HG03460 (cell line): ENCODE measurements at regions not wholly inside any gene's neighbourhood (a gene's known extent, or its start where the extent isn't known, plus 50 kb on each side); places are given as distances from the start of the nearest gene placed in this dataset.
"Not testable (repeated sequence)": the region's sequence is repeated elsewhere in the genome, so short reads cannot be mapped to it uniquely, and the experiment has no call there.

Experiments
- ATAC-seq: cut with Tn5 transposase; IDR thresholded peaks from one replicate; pipeline ENCODE4 v1.9.1; 2021; ENCODE audit not compliant: unreplicated experiment

DNA sequence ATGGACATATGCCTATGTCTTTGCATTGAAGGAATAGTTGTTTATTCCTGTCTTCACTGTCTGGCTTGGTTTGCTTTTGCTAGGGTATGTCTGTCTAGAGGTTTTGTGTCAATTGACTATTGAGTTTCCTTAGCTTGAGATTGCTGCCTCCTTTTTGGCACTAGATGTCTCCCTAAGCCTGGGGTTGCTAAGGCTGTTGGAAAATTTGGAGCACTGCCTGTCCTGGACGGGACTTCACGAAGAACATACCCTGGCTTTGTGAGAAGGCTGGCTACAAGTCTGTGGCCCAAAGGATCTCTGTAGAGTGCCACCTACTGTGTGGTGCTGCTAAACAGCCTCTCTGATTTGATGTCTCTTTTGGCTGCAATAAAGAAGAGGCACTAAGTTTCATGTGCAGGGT is 183.8 kb upstream of the NUDT10 start:
- ATAC-seq = no peak

DNA sequence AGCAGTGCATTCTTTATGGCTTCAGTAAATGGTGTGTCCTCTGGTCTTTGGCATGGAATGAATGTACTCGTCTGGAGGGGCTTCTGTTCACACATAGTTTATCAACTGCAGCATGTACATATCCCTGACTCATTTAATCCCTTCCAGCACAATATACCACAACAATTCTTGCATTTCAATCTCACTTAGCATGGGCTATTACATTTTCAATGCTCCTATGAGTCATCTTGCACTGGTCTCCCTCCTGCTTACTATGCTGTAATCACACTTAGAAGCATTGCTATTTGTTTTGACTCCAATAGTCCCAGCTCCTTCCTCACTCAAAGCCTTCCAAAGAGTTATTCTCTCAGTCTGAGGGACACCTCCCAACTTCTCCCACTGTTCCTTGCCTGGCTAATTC is 180.9 kb upstream of the NUDT10 start:
- no peak for ATAC-seq

DNA sequence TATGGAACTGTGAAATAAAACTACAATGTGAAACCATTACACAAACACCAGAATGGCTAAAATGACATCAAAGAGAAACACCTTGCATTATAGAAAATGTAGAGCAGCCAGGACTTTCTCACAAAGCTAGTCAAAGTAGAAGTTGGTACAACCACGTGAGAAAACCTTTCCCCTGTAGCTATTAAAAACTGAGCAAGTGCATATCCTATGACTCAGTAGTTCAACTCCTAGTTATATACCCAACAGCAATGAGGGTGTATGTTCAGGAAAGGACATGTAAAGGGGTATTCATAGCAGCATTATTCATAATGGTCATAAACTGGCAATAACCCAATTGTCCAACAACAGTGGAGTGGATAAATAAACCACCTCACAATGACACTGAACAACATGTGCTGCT is 177.5 kb upstream of the NUDT10 start:
- ATAC-seq = no peak

DNA sequence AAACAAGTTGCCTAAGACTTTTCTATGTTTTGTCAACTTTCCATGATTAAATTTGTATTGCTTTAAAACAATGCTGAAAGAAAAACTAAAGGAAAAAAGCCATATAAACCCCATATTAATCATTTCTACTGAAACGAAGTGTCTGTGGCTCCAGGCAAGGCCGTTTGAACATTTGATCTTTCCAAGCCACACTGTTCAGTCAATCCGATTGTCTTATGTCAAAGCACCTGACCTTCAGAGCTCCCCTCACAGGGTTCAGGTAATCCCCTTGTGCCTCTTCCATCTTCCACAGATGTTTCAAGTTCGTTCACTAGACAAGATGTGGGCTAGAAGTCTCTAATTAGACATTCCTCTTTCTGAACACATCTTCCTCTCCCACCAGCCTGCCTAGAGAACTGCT is 177.1 kb upstream of the NUDT10 start:
- no peak for ATAC-seq

DNA sequence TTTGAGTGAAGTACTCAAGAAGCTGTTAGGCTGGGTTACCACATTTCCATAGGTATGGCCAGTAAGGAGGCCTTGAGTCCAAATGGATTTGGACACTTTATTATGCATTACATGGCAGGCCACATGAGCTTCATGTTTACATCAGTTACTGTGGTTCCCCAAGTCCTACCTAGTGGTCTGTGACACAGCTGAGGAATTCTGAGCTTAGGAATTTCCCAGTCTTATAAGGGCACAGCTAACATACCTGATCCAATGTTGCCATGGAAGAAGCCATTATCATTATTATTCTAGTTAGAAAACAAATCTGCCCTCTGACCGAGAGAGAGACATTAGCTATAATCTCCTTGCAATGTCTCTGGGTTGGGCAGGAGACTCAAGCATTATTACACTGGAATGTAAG is 174.4 kb upstream of the NUDT10 start:
- no peak for ATAC-seq

DNA sequence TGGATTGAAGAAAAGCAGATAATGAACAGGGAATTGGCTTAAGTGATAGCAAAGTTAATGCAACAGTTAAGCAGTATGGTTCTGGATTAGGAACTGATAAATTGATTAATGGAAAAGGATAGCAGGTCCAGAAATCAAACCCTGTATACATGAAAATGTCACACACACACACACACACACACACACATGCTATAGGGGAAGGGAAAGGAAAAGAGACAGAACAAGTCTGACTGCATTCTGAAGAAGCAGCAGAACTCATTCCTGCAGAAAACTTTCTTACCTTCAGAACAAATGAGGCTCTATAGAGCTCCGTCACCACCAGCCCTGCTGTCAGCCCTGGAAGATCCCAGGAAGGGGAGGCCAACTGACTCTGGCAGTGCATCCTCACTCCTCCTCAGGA is 173.2 kb upstream of the NUDT10 start:
- not testable (repeated sequence) for ATAC-seq

DNA sequence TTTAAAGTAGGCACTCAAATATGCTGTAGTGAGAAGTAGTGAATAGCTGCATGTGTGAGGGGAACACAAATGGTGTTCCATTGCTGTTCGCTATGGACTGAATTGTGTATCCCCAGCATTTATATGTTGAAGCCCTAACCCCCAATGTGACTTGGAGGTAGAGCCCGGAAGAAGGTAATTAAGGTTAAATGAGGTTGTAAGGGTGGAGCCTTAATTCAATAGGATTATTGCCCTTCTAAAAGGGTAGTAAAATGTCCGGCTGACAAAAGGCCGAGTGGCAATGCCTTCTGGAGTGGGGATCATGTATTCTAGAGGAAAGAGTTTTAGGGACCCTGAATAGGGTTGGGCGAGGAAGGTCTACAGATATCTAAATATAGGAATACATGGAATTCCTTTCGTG is 168.9 kb upstream of the NUDT10 start:
- no peak for ATAC-seq

DNA sequence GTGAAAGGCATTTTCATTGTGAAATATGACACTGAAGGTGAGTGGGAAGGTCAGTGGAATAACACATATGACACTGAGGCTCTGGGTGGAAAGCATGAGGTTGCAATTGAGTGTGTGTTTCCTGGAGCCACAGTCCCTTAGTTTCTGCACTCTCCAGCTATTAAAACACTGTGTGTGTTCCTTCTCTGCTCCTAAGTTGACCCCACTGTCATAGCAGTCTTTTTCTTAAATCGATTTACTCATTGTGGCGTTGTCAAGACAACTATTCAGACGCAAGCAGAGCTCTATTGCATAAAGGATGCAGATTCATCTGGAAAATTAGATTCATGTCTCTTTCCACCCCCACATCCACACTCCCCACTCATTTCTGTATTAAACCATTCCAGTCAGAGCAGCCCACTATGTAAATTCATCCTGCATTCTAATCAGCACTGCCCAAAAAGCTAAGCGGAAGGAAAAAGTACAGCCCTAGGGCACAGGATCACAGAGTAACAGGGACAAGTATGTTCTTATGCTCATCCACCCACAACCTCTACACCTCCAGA is 154.2 kb upstream of the NUDT10 start:
- ATAC-seq = not testable (repeated sequence)

DNA sequence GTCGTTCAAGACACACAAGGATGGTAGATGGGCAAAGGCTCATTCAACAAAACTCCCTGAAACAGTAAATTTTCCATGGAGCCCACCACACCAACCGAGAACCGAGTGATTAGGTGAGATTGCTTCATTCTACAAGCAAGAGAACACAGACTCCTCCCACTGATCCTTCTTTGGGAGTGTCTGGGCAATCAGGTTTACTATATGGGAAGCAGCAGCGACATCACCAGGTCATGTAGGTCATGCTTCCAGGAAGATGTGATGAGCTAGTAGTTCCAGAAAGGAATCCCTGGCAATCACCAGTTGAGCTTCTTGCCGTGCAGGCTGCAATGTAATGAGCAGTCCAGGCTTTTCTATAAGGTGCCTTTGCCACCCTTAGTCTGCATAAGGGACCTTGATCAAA is 152.8 kb upstream of the NUDT10 start:
- ATAC-seq = not testable (repeated sequence)

DNA sequence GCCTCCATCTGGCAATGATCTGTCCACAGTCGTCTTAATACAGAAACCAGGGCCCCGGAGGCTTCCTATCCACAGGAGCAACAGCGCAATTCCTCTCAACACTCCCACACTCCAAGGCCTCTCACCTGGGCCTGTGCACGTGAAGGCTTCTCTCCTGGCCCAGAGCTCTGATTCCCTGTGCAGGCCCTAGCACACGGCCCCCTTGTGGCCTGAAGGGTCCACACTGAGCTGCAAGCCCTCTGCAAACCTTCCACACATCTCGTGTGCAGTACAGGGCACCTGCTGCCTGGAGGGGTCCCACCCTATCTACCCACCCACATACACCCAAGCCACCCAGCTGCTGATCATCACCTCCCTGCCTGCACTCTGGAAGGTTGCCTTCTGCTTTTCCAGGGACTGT is 150.1 kb upstream of the NUDT10 start:
- no peak for ATAC-seq

DNA sequence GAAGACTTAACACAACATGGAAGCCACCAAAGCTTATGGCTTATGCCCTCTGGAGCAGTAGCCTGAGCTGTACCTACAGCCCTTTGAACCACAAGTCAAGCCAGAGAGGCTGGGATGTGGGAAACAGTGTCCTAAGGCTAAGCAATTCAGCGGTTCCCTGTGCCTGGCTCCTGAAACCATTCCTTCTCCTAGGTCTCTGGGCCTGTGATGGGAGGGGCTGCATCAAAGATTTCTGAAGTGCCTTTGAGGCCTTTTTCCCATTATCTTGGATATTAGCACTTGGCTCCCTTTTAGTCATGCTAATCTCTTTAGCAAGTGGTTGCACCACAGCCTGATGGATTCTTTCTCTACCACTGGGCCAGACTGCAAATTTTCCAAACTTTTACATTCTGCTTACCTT is 140.5 kb upstream of the NUDT10 start:
- no peak for ATAC-seq

DNA sequence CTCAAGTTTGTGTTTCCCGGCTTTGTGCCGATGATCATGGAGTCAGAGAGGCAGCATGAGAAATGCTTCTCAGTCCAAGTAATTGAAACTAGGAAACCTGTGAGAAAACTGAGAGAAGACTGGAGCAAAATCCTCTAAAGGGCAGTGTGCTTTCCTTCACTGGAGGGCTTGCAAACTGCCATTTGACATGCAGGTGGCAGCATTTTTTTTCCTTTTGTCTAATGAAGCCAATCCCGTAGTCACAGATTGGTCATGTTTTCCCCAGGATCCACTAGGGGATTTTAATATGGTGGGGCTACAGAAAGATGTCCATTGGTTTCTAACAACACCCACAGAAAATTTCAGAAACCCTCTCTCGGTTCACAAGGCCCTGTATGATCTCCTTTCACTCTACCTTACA is 117.4 kb upstream of the NUDT10 start:
- ATAC-seq = no peak

DNA sequence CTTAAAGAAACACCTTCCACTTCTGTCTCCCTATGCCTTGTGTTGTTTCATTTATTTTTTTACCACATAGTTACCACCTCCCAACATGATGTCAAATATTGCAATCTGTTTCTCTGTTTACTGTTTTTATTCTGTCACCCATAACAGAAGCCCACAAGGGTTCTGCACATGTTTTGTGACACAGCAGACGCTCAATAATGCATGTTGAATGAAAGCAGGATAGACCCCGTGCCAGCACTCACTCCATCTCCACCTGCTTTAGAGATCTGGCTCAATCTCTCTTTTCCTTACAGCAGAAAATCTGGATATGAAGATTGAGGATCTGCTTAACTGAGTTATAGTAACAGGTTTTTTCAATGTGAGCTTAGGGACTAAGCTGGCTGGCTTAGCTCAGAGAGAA is 116.8 kb upstream of the NUDT10 start:
- no peak for ATAC-seq

DNA sequence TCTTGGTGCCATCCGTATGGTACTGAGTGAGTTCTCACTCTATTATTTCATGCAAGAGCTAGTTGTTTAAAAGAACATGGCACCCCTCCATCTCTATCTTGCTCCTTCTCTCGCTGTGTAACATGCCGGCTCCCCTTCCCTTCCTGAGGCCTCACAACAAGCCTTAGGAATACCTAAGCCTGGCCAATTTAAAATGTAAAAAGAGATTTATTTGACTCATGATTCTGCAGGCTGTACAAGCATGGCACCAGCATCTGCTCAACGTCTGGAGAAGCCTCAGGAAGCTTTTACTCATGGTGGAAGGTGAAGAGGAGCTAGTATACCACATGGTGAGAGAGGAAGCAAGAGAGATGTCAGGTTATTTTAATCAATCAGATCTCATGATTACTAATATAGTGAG is 90.4 kb upstream of the NUDT10 start:
- no peak for ATAC-seq

DNA sequence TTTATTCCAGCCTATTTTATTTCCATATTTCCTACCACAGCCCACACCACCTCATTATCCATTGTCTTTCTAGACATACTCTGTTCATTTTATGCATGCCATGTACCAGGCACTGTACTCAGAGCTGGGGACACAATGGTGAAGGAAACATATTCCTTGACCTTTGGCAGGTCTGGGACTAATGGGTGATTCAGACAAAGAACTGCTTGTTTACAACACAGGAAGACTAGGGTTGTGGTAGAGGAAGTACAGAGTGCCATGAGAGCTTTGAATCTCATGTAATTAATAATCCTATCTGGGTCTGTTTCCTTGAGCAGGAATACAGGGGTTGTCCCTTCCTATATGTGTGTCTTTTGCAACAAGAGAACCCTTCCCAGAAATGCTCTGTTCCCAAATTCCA is 75.1 kb upstream of the NUDT10 start:
- ATAC-seq = no peak

DNA sequence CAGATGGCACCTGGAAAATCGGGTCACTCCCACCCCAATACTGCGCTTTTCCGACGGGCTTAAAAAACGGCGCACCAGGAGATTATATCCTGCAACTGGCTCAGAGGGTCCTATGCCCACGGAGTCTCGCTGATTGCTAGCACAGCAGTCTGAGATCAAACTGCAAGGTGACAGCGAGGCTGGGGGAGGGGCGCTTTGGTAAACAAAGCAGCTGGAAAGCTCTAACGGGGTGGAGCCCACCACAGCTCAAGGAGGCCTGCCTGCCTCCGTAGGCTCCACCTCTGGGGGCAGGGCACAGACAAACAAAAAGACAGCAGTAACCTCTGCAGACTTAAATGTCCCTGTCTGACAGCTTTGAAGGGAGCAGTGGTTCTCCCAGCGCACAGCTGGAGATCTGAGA is 70.4 kb upstream of the NUDT10 start:
- ATAC-seq = not testable (repeated sequence)

DNA sequence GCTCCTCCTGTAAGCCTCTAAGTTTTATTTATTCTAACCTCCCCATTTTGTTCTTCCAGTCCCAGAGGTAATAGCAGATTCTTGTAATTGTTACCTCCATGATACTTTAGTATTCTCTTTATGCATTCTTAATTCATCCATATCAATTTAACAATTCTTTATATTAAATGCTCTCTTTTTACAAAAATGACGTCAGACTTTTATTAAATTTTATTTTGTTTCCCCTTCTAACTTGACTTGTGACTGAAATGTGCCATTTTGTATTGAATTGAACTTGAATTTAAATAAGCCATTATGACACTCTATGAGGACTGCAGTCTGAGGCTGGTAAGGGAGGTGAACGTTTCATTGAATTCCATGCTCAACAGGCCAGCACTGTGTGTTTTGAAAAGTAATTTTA is 60.0 kb upstream of the NUDT10 start:
- ATAC-seq = no peak

DNA sequence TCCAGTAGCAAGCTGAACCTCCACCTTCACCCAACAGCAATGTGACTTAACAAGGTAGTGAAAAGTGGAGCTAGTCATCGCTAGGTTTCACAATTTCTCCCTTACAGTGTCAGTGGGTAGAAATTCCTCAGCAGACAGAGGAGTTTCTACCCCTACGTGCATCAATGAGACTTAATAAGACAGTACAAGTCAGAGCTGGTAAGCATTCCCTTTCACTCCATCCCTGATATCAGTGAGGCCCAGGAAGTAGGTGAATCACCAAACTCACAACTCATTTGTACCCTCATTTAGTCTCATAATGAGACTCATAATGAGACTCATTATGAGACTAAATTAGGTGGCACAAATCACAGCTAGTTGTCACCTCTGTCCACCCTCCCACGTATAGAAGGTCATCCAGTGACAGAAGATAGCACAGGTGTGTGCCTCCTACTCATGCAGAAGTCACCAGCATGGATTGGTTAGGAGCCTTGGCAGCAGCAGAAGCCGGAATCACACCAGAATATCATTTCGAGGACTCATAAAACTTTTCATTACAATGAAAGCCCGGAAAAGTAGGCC is 50.8 kb upstream of the NUDT10 start:
- ATAC-seq = no peak
